Ovary (tissue), 7 donors: ENCODE measurements at regions not wholly inside any gene's neighbourhood (a gene's known extent, or its start where the extent isn't known, plus 50 kb on each side); places are given as distances from the start of the nearest gene placed in this dataset. TPM values are rescaled to one million over a fixed set of nuclear protein-coding genes. Genes with fewer than 3 reads are reported as not detected.

Source experiments
- DNase-seq, 5 donors: peaks; one replicate each; pipeline ENCODE4 v3.0.0-alpha.2; 2019 to 2020
- H3K27ac ChIP-seq, 2 donors: fragments of 200-600 bp; one replicate each; pipeline versions ENCODE4 v1.5.1 to v1.8.0; 2019 to 2022
- H3K27me3 ChIP-seq: fragments of 200-600 bp; one replicate; pipeline ENCODE4 v1.8.0; 2022
- H3K36me3 ChIP-seq: fragments of 200-600 bp; sonication (generic); one replicate; pipeline ENCODE4 v1.5.1; 2019
- H3K4me1 ChIP-seq: one replicate; pipeline ENCODE4 v1.8.1; 2013; ENCODE audit warnings: mild to moderate bottlenecking, moderate library complexity; ENCODE audit not compliant: insufficient read depth
- H3K4me3 ChIP-seq: fragments of 200-600 bp; sonication (generic); one replicate; pipeline ENCODE4 v1.5.1; 2017
- H3K9me3 ChIP-seq, 2 donors: fragments of 200-600 bp in 1 of 2; sonication (generic) in 1 of 2; one replicate each; pipeline versions ENCODE4 v1.5.1 to v1.8.1; 2013 to 2019; ENCODE audit warnings: mild to moderate bottlenecking in 1 of 2, moderate library complexity in 1 of 2
- CTCF ChIP-seq, 3 donors: fragments of 450-650 bp in 2 of 3; fragments of 200-600 bp in 1 of 3; IDR thresholded peaks; one replicate each; pipeline versions ENCODE4 v1.5.1 to v1.8.0; 2016 to 2022; ENCODE audit warnings: antibody characterized with exemption in 3 of 3, mild to moderate bottlenecking in 1 of 3
- EP300 ChIP-seq: sonication (generic); formaldehyde crosslinking; IDR thresholded peaks from one replicate; pipeline ENCODE4 v1.6.1; 2017; ENCODE audit warnings: antibody characterized with exemption
- POLR2A ChIP-seq: fragments of 450-650 bp; IDR thresholded peaks from one replicate; pipeline ENCODE4 v1.6.1; 2017; ENCODE audit warnings: antibody characterized with exemption, mild to moderate bottlenecking, moderate library complexity
- WGBS, 3 donors: extraction: QIAGEN DNeasy Blood & Tissue Kit in 1 of 3; methylation state at CpG; one replicate each; pipeline versions ENCODE4 v1.1.5 to v1.1.7; 2013 to 2017; 5-methylcytosine and 5-hydroxymethylcytosine counted together
- intact Hi-C, 4 donors: fragments of 100-400 bp; cut with DNase I; formaldehyde crosslinking; loops; one replicate each; pipeline versions ENCODE4 v1.11.0 to v1.15.1; 2022 to 2023
- small RNA-seq: library from RNA; depleted of rRNA; stranded (forward); fragments of <200 nt; gene quantifications from one replicate; pipeline ENCODE3, GENCODE V24; 2016
- donor health status: DM: no; HTN: no; CAD: no; lungs with moderate emphysema.
- donor health status: DM: no; HTN: no; CAD: no.
- donor health status: Bipolar disorder and iron deficiency.
- donor health status: DM: no; HTN: no; CAD: no.
- donor health status: DM: yes; HTN: yes; CAD: no.

- Histone ChIP-seq H3K4me1 (no peaks in the 10 kb centered on the region), H3K27me3 (no peaks in the 10 kb centered on the region), H3K27ac (no peak overlapping the region), H3K36me3 (no peaks in the 10 kb centered on the region), H3K4me3 (no peak overlapping the region), H3K9me3 (no peaks in the 10 kb centered on the region)
- DNase-seq, result no peak
- intact Hi-C loops, result no loop called here
- TF ChIP-seq POLR2A, result no peak
- TF ChIP-seq CTCF (IDR thresholded peaks at IDR 0.05), result no peak
- TF ChIP-seq EP300, result no peak
- 66 to 75% (median 69%) methylated on average over 2 of the region's 2 CpGs for WGBS, 3 donors
Observed at GRCh38 chr5:17160756-17161040, 56.7 kb upstream of the BASP1 start.

- TF ChIP-seq CTCF (IDR thresholded peaks at IDR 0.05), result no peak
- no peak for TF ChIP-seq EP300
- TF ChIP-seq POLR2A, result no peak
- DNase-seq, result no peak
- WGBS, 3 donors, result 89 to 96% (median 92%) methylated on average over 3 of the region's 3 CpGs
- H3K9me3 ChIP-seq, result no peaks in the 10 kb centered on the region
- no peaks in the 10 kb centered on the region for H3K27me3 ChIP-seq
- H3K36me3 ChIP-seq, result no peaks in the 10 kb centered on the region
- intact Hi-C loops, result no loop called here
- H3K4me3 ChIP-seq, result no peak overlapping the region
- no peak overlapping the region for H3K27ac ChIP-seq
- H3K4me1 ChIP-seq, result no peaks in the 10 kb centered on the region
Observed at GRCh38 chr5:17161662-17162061, 55.8 kb upstream of the BASP1 start.

- Histone ChIP-seq H3K36me3 (no peaks in the 10 kb centered on the region), H3K27me3 (no peaks in the 10 kb centered on the region), H3K27ac (no peak overlapping the region), H3K4me3 (no peak overlapping the region), H3K9me3 (no peaks in the 10 kb centered on the region), H3K4me1 (no peaks in the 10 kb centered on the region)
- intact Hi-C loops, result no loop called here
- DNase-seq, result no peak
- TF ChIP-seq CTCF (IDR thresholded peaks at IDR 0.05) (no peak), POLR2A (no peak), EP300 (no peak)
Observed at GRCh38 chr5:17163221-17163620, 54.2 kb upstream of the BASP1 start.

GRCh38 chr5:17167171-17167891 lies 50.1 kb upstream of the BASP1 start:
- TF ChIP-seq CTCF (IDR thresholded peaks at IDR 0.05) (no peak), EP300 (no peak)
- WGBS, 3 donors, result 84 to 93% (median 89%) methylated on average over 4 of the region's 4 CpGs
- Histone ChIP-seq H3K36me3 (no peaks in the 10 kb centered on the region), H3K9me3 (no peaks in the 10 kb centered on the region), H3K27ac (no peak overlapping the region), H3K27me3 (no peaks in the 10 kb centered on the region), H3K4me3 (no peak overlapping the region), H3K4me1 (peaks cover 3% of the 10 kb centered on the region)
- DNase-seq, result no peak
- intact Hi-C loops, result no loop called here

Small RNA genes lying in the stretch of these regions (small RNA-seq; reads per million reads assigned to genes)
- not detected for gene RF00019
- gene RNA5SP180, result not detected
